ENCODE measurements at regions not wholly inside any gene's neighbourhood (a gene's known extent, or its start where the extent isn't known, plus 50 kb on each side); places are given as distances from the start of the nearest gene placed in this dataset.

DNA sequence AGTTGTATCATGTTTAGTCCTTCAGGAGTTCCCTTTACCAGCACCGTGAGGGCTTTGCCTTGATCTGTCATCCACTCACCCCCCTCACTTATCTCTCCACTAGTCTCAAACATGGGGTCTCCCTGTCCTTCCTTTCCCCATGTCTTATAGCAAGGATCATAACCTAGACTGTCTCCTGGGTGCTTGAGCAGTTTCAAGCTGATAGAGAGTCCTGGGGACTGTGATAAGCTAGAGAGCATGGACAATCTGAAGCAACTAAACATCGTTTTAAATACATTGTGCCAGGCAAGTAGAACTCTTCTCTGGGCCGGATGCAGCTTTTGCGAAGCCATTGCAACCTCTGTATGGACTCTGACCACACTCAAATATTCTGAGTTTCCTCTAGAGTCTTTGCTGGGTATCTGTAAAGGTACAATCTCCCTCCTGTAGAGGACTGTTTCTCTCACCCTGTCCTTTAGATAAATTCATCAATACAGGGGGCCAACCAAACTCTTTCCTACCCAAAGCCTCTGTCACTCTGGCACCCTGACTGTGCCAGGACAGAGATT is 684.6 kb upstream of the NR2F2 start:
- H3K27ac Mint-ChIP-seq, result no peak overlapping the region
- intact Hi-C loops (cut with micrococcal nuclease), result no loop called here
- peaks cover 1% of the 10 kb centered on the region for H3K27me3 Mint-ChIP-seq
- H3K4me3 Mint-ChIP-seq, result no peak overlapping the region
- DNase-seq (no peak), ATAC-seq (no peak)
- ChIA-PET CTCF (no interaction called here), POLR2A (no interaction called here)
- H3K36me3 Mint-ChIP-seq (ENCODE audit: low read depth), result no peaks in the 10 kb centered on the region
- TF ChIP-seq, protein P1, sequence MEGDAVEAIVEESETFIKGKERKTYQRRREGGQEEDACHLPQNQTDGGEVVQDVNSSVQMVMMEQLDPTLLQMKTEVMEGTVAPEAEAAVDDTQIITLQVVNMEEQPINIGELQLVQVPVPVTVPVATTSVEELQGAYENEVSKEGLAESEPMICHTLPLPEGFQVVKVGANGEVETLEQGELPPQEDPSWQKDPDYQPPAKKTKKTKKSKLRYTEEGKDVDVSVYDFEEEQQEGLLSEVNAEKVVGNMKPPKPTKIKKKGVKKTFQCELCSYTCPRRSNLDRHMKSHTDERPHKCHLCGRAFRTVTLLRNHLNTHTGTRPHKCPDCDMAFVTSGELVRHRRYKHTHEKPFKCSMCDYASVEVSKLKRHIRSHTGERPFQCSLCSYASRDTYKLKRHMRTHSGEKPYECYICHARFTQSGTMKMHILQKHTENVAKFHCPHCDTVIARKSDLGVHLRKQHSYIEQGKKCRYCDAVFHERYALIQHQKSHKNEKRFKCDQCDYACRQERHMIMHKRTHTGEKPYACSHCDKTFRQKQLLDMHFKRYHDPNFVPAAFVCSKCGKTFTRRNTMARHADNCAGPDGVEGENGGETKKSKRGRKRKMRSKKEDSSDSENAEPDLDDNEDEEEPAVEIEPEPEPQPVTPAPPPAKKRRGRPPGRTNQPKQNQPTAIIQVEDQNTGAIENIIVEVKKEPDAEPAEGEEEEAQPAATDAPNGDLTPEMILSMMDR (IDR thresholded peaks at IDR 0.05), result no peak
- H3K4me1 Mint-ChIP-seq (ENCODE audit: low read depth), result no peaks in the 10 kb centered on the region
- no peaks in the 10 kb centered on the region for H3K9me3 Mint-ChIP-seq

DNA sequence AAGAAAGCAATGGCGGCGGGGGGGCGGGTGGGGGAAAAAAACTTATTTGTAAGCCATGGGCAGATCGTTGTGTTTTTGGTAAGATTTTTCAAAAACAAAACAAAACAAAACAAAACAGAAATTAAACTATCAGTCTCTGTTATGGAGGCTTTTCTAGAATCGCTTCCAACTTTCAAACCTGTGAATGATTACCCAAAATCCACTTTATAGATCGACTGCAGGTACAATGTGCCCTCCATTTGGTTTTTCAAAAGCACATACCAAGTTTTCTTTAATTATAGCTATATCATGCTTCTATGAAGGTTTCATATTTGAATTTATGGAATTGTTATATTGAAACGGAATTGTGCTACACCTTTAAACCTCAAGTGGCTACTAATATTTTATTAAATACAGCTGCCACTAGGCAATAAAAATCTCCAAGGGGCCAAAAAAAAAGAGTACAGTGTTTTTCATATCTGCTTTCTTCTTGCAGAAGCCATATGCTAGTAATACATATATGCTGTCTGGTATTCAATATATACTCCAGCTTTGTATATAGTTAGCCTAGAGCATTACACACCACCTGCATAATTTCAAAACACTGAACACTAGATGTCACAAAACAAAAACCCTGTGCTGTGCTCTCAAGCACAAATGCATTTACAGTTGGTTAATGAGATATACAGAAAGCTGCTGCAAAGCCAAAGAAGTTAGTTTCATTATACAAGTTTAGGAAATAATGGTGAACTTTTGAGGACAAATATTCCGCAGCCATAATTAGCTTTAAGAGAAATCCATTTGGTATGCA is 683.8 kb upstream of the NR2F2 start:
- intact Hi-C loops (cut with micrococcal nuclease), result no loop called here
- Mint-ChIP-seq H3K4me1 (ENCODE audit: low read depth) (no peaks in the 10 kb centered on the region), H3K27me3 (peaks cover 1% of the 10 kb centered on the region), H3K9me3 (no peaks in the 10 kb centered on the region), H3K4me3 (no peak overlapping the region), H3K36me3 (ENCODE audit: low read depth) (no peaks in the 10 kb centered on the region), H3K27ac (no peak overlapping the region)
- no peak for ATAC-seq
- POLR2A ChIA-PET, result no interaction called here
- CTCF ChIA-PET, result no interaction called here
- no peak for DNase-seq
- TF ChIP-seq, protein P1 (IDR thresholded peaks at IDR 0.05), result no peak

DNA sequence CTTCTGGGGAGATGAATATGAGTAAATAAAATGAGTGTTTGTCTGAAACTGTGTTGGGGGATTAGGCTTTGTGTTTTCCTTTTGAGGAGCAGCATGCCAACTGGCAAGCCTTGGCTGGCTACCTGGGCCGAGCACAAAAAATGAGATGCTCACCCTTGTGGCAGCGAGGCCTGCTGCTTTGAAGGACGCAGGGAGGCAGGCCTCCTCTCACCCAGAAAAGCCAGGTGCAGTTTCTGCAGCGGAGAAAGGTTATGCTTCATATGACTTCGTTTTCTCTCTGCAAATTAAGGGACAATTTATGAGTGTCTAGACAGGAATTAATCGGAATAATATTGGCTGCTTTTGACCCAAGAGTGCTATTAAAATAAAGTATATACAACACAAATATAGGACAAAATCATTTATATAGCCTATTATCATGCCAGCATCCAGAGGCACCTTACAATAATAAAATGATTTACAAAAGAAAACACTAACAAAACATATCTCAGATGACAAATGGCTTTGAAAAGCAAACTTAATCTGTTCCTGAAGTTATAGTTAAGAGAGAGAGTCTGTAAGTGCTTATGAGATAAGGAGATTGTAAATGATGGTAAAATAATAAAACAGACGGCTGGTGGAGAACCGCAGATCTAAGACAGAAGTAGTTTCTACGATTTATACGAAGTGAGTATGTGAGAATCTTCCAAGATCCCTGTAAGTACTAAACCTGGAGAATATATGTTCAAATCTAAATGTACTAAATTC is 682.8 kb upstream of the NR2F2 start:
- no peak overlapping the region for H3K4me3 Mint-ChIP-seq
- no peaks in the 10 kb centered on the region for H3K4me1 Mint-ChIP-seq (ENCODE audit: low read depth)
- TF ChIP-seq, protein P1 (IDR thresholded peaks at IDR 0.05), result no peak
- intact Hi-C loops (cut with micrococcal nuclease), result no loop called here
- H3K27me3 Mint-ChIP-seq, result peaks cover 1% of the 10 kb centered on the region
- ChIA-PET POLR2A (no interaction called here), CTCF (no interaction called here)
- ATAC-seq (no peak), DNase-seq (no peak)
- no peaks in the 10 kb centered on the region for H3K36me3 Mint-ChIP-seq (ENCODE audit: low read depth)
- H3K9me3 Mint-ChIP-seq, result no peaks in the 10 kb centered on the region
- no peak overlapping the region for H3K27ac Mint-ChIP-seq

DNA sequence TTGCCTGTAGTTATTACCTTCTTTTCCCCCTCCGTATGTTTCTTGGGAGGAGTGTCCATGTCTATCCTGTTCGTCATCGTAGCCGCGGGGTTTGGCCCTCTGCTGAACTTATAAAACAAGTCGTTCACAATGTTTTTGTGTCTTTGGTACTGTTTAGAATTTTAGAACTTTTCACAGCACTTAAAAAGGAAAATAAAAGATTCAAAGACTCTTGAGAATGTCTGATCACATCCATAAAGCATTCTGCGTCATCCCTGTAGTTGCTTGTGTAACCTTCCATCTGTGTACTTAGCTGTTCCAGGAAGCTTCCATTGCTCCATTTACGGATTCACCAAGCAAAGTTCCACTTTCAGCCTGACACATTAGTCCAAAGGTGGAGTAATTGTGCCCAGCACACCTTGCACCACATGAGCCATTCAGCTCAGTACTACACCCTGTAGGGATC is 677.1 kb upstream of the NR2F2 start:
- H3K4me3 Mint-ChIP-seq, result no peak overlapping the region
- ChIA-PET CTCF (interaction anchor here (0.6 kb wide), 1 partner anchor 163 kb away, joined by 3 read pairs; no protein-coding TSS in a partner anchor), POLR2A (no interaction called here)
- no peak overlapping the region for H3K27ac Mint-ChIP-seq
- ATAC-seq (no peak), DNase-seq (no peak)
- TF ChIP-seq, protein P1 (IDR thresholded peaks at IDR 0.05), result no peak
- H3K4me1 Mint-ChIP-seq (ENCODE audit: low read depth), result no peaks in the 10 kb centered on the region
- H3K36me3 Mint-ChIP-seq (ENCODE audit: low read depth), result no peaks in the 10 kb centered on the region
- peaks cover 5% of the 10 kb centered on the region for H3K27me3 Mint-ChIP-seq
- intact Hi-C loops (cut with micrococcal nuclease), result no loop called here
- H3K9me3 Mint-ChIP-seq, result no peaks in the 10 kb centered on the region

DNA sequence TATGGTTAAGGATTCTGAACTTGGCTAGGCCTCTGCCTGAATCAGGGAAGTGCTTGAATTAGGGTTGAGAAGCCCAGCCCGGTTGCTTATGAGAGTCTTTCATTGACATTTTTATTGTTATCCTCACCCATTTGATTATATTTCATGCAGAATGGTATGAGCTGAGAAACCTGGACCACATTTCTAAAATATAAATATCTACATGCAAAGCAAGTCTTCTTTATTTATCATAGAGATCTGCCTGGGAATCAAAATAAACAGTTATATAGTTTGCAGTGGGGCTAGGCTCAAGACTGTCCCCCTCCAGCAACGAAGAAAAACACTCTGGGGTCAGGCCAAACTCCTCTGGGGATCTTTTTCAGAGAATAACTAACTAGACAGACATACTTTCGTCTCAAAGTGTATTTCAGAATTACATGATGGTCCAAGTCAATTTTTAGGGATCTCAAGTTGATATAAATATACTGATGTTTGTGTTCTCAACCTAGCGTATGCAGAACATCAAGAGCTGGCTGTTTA is 675.4 kb upstream of the NR2F2 start:
- ChIA-PET POLR2A (no interaction called here), CTCF (no interaction called here)
- Mint-ChIP-seq H3K27me3 (peaks cover 13% of the 10 kb centered on the region), H3K9me3 (no peaks in the 10 kb centered on the region), H3K36me3 (ENCODE audit: low read depth) (no peaks in the 10 kb centered on the region), H3K27ac (no peak overlapping the region), H3K4me1 (ENCODE audit: low read depth) (no peaks in the 10 kb centered on the region), H3K4me3 (no peak overlapping the region)
- intact Hi-C loops (cut with micrococcal nuclease), result no loop called here
- TF ChIP-seq, protein P1 (IDR thresholded peaks at IDR 0.05), result no peak
- DNase-seq (no peak), ATAC-seq (no peak)

Measured in activated CD8-positive, alpha-beta T cell treated with anti-CD3 and anti-CD28 coated beads for 36 hours (primary cell).